AG09319 (cell line): ENCODE measurements at regions not wholly inside any gene's neighbourhood (a gene's known extent, or its start where the extent isn't known, plus 50 kb on each side); places are given as distances from the start of the nearest gene placed in this dataset.

ENCODE experiments used
- DNase-seq: peaks from one replicate; pipeline ENCODE4 v3.0.0-alpha.2; 2010; ENCODE audit warnings: low read depth; ENCODE audit errors: extremely low read depth
- CTCF ChIP-seq: IDR thresholded peaks from 2 replicates; pipeline ENCODE4 v1.5.1; 2011; ENCODE audit warnings: low read depth, mild to moderate bottlenecking, inconsistent platforms, low read length, moderate library complexity

- no peak for TF ChIP-seq CTCF
- no peak for DNase-seq
These were observed 159.4 kb upstream of the SEMA3A start for GRCh38 chr7:84354030-84354429.

- no peak for TF ChIP-seq CTCF
- DNase-seq = no peak
These were observed 144.7 kb upstream of the SEMA3A start for GRCh38 chr7:84339306-84339705.

- DNase-seq = no peak
- TF ChIP-seq CTCF = no peak
These were observed 142.8 kb upstream of the SEMA3A start for GRCh38 chr7:84337429-84337828.

GRCh38 chr7:84336766-84337165 lies 142.2 kb upstream of the SEMA3A start:
- no peak for DNase-seq
- no peak for TF ChIP-seq CTCF

GRCh38 chr7:84336303-84336702 lies 141.7 kb upstream of the SEMA3A start:
- no peak for DNase-seq
- TF ChIP-seq CTCF = no peak

GRCh38 chr7:84331616-84332015 lies 137.0 kb upstream of the SEMA3A start:
- DNase-seq = peak; percentile 77
- no peak for TF ChIP-seq CTCF

GRCh38 chr7:84328571-84328970 lies 134.0 kb upstream of the SEMA3A start:
- TF ChIP-seq CTCF = no peak
- DNase-seq = no peak
